Panc1 (cell line): ENCODE measurements at regions not wholly inside any gene's neighbourhood (a gene's known extent, or its start where the extent isn't known, plus 50 kb on each side); places are given as distances from the start of the nearest gene placed in this dataset.

Source experiments
- SIN3A ChIP-seq: IDR thresholded peaks from 2 replicates; pipeline ENCODE4 v1.6.1; 2012; ENCODE audit warnings: low read depth, mild to moderate bottlenecking, low read length, moderate library complexity, borderline replicate concordance; ENCODE audit not compliant: insufficient read depth
- TF ChIP-seq, protein P1 (sequence below): fragments of 450-650 bp; IDR thresholded peaks from 2 replicates; pipeline ENCODE4 v1.5.1; 2017; ENCODE audit warnings: mild to moderate bottlenecking

DNA sequence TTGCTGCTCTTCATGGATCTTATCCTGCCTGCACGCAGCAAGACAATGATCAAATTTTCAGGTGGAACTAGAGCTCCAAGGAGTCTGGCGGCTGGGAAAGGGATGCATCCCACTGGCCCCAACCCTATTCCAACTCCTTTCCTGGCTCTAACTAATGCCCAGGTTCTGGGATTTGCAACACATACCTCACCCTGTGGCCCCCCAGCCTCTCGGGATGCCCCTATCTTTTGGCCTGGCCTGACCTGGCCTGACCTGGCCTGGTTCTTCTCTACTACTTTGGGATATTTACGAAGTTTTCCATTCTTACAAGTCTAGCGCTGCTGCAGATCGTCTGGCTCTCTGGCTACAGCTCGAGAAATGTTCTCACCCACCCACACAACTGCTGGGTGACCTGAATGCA is 56.4 kb upstream of the CDKN2AIP start:
- no peak for TF ChIP-seq SIN3A
- TF ChIP-seq, protein P1, sequence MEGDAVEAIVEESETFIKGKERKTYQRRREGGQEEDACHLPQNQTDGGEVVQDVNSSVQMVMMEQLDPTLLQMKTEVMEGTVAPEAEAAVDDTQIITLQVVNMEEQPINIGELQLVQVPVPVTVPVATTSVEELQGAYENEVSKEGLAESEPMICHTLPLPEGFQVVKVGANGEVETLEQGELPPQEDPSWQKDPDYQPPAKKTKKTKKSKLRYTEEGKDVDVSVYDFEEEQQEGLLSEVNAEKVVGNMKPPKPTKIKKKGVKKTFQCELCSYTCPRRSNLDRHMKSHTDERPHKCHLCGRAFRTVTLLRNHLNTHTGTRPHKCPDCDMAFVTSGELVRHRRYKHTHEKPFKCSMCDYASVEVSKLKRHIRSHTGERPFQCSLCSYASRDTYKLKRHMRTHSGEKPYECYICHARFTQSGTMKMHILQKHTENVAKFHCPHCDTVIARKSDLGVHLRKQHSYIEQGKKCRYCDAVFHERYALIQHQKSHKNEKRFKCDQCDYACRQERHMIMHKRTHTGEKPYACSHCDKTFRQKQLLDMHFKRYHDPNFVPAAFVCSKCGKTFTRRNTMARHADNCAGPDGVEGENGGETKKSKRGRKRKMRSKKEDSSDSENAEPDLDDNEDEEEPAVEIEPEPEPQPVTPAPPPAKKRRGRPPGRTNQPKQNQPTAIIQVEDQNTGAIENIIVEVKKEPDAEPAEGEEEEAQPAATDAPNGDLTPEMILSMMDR = no peak
